GM10266 (cell line): ENCODE measurements at regions not wholly inside any gene's neighbourhood (a gene's known extent, or its start where the extent isn't known, plus 50 kb on each side); places are given as distances from the start of the nearest gene placed in this dataset.

Experiments used
- DNase-seq: peaks from one replicate; pipeline ENCODE4 v3.0.0; 2012; ENCODE audit errors: extremely low spot score
- TF ChIP-seq, protein P1 (sequence below): IDR thresholded peaks from 2 replicates; pipeline ENCODE4 v1.5.1; 2012; ENCODE audit warnings: mild to moderate bottlenecking, low read depth; ENCODE audit not compliant: control insufficient read depth, insufficient read depth; ENCODE audit errors: missing control alignments

- DNase-seq = no peak
These were observed 80.1 kb upstream of the KLF12 start for GRCh38 chr13:74214321-74214720.

DNA sequence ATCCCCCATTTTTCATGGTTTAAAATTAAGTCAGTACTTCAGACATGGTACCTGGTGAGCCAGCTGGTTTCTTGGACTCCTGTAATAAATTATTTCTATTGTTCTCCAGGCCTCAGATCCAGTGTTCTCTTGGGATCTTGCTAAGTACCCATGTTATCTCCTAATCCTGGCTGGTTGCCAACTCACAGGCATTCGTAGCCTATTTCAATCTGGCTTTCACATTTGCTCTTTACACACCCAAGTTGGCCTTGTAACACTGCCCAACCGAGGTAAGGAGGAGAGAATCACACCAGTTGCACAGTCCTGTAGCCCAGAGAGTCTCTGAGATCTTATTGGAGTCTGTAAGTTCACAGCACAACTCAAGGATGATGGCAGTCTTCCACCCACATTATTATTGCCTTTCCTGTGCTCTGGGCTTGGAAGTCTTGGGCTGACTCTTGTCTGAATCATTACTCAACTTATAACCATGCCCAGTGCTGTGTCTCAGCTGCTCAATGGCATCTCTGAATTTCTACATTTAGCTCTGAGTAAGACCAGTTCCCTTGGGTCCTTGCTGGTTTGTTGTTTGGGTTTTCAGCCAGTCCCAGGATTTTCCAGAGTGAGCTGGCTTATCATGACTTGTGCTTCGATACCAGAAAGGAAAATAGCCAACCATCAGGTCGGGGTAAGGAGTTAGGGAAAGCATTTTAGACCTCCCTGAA, 76.6 kb upstream of the KLF12 start:
- DNase-seq = no peak
- TF ChIP-seq, protein P1, sequence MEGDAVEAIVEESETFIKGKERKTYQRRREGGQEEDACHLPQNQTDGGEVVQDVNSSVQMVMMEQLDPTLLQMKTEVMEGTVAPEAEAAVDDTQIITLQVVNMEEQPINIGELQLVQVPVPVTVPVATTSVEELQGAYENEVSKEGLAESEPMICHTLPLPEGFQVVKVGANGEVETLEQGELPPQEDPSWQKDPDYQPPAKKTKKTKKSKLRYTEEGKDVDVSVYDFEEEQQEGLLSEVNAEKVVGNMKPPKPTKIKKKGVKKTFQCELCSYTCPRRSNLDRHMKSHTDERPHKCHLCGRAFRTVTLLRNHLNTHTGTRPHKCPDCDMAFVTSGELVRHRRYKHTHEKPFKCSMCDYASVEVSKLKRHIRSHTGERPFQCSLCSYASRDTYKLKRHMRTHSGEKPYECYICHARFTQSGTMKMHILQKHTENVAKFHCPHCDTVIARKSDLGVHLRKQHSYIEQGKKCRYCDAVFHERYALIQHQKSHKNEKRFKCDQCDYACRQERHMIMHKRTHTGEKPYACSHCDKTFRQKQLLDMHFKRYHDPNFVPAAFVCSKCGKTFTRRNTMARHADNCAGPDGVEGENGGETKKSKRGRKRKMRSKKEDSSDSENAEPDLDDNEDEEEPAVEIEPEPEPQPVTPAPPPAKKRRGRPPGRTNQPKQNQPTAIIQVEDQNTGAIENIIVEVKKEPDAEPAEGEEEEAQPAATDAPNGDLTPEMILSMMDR = no peak

More at GRCh38 chr13:74214321-74214720, 80.1 kb upstream of the KLF12 start:
- TF ChIP-seq, protein P1 = no peak

DNA sequence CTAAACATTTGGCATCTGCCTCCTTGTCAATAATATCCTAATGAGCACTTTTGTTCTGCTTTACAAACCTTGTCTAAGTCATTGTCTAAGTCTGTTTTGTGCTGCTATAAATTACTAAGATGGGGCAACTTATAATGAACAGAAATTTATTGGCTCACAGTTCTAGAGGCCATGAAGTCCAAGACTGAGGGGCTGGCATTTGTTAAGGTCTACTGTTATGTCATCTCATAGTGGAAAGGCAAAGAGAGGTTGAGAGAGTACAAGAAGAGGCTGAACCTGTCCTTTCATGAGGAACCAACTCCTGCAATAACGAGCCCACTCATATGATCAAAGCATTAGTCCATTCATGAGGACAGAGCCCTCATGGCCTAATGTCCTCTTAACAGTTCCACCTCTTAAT, 72.7 kb upstream of the KLF12 start:
- TF ChIP-seq, protein P1 = no peak
- DNase-seq = no peak

GRCh38 chr13:74206061-74206561, 71.9 kb upstream of the KLF12 start:
- TF ChIP-seq, protein P1 = no peak
- DNase-seq = no peak

DNA sequence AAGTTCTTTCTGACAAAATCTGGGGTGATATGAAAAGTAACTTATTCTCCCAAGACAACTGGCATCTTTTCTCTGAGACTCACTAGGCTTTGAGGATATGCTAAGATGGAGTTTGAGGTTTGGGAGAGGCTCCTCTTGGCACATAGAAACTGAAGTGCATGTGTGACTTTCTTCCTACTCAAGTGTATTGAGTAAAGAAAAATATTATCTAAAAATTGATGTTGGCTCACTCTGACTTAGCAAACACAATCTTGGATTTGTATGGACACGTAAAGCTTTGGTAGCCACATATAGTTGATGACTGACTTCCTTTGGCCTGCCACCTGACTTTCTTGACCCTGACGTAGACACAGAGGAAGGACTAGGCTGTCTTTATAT, 71.1 kb upstream of the KLF12 start:
- DNase-seq = no peak
- TF ChIP-seq, protein P1 = no peak

DNA sequence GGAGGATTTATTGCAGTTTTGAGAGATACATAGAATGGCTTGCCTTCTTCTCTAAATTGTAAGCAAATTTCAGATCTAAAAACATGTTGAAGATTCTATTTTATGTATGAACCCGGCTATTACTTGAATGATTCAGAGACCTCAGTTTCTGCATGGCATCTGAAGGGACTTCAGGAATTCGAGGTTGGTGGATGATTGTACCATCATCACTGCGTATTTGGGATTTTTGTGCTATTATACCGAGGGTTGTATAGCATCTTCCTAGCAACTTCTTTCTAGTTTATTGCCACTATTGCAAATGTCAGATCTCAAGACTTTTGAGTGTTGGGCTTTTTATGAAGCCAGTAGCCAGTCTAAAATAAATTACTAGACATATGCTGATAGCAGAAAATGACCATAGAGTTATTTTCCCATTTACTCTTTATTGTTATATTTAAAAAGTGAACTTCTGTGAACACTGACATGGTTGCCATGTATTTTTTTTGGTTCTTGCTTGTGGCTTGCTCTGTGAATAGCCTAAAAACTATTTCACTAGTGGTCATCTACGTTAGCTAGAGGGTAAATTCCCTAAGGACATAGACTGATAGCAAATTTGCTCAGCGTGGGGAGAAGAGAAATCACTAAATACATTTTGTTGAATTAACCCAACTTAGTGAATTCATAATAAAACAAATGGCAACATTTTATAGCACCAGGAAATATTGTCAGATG, 70.6 kb upstream of the KLF12 start:
- TF ChIP-seq, protein P1 = no peak
- no peak for DNase-seq

DNA sequence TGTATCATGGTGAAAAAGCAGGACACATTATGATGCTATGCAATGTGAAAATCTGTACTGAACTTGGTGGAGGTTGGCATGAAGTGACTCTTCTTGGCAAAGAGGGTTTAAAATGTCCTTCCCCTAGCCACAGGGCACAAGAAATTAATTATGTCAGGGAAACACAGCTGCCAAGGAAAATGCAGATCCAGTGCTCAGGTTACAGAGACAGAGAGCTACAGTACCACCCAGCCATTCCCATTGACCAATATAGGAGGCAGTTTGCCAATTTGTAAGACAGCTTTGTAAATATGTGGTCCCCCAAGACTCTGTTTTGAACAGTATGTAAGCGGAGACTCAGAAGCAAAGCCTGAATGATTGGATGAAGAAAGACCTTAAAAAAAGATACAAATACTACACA, 69.4 kb upstream of the KLF12 start:
- TF ChIP-seq, protein P1 = no peak
- no peak for DNase-seq
